ENCODE measurements at regions not wholly inside any gene's neighbourhood (a gene's known extent, or its start where the extent isn't known, plus 50 kb on each side); places are given as distances from the start of the nearest gene placed in this dataset.

DNA sequence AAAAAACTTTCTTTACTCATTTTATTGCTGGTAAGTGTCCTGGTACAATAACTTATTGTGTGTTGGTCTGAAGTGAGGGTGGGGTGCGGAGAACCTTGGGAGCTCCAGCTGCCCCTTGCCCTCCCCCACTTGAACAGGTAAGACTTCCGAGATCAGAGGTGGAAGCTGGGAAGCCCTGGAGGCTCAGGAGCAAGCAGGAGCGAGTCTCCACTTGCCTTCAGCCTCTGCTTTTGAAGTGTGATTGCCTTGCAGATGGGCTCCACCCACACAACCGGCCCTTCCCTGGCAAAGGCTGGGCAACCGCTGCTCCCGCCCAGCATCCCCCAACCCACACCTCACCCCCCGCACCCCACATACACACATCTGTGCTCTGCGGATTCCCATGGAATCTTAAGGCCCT, 179.6 kb downstream of the TFAP2C start:
- Histone ChIP-seq H3K4me3 (replicated peaks in 1 of 2; ENCODE audit: low read depth in 1 of 2, low read length in 2 of 2) (no peak overlapping the region), H3K4me1 (ENCODE audit: control insufficient read depth in 1 of 2, insufficient read depth in 2 of 2, low read length in 2 of 2) (peaks cover 8 to 14% of the 10 kb centered on the region in 2 experiments; a peak in 3 of 4 replicates), H3K9ac (ENCODE audit: low read length) (no peak overlapping the region), H3K27me3 (ENCODE audit: insufficient read depth, low read length) (no peaks in the 10 kb centered on the region), H3K79me2 (ENCODE audit: insufficient read depth, low read length) (no peaks in the 10 kb centered on the region), H3K36me3 (ENCODE audit: control insufficient read depth in 1 of 2, insufficient read depth in 2 of 2, low read length in 2 of 2) (no peaks in the 10 kb centered on the region), H3K9me2 (ENCODE audit: insufficient read depth) (no peaks in the 10 kb centered on the region), H3K27ac (ENCODE audit: low read depth, low read length) (no peak overlapping the region), H3K4me2 (ENCODE audit: low read length) (no peak overlapping the region), H4K20me1 (ENCODE audit: insufficient read depth) (no peaks in the 10 kb centered on the region), H3K9me3 (ENCODE audit: control insufficient read depth in 1 of 2, insufficient read depth in 1 of 2, low read depth in 1 of 2, low read length in 2 of 2) (no peaks in the 10 kb centered on the region), H2AFZ (ENCODE audit: low read depth, low read length, poor library complexity, severe bottlenecking) (no peak overlapping the region)
- CTCF ChIA-PET, result no interaction called here
- TF ChIP-seq CEBPB (IDR thresholded peaks at IDR 0.05; ENCODE audit: low read depth), result no peak
- TF ChIP-seq, protein P1, sequence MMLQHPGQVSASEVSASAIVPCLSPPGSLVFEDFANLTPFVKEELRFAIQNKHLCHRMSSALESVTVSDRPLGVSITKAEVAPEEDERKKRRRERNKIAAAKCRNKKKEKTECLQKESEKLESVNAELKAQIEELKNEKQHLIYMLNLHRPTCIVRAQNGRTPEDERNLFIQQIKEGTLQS (IDR thresholded peaks at IDR 0.05), result no peak
- TF ChIP-seq, protein P2, sequence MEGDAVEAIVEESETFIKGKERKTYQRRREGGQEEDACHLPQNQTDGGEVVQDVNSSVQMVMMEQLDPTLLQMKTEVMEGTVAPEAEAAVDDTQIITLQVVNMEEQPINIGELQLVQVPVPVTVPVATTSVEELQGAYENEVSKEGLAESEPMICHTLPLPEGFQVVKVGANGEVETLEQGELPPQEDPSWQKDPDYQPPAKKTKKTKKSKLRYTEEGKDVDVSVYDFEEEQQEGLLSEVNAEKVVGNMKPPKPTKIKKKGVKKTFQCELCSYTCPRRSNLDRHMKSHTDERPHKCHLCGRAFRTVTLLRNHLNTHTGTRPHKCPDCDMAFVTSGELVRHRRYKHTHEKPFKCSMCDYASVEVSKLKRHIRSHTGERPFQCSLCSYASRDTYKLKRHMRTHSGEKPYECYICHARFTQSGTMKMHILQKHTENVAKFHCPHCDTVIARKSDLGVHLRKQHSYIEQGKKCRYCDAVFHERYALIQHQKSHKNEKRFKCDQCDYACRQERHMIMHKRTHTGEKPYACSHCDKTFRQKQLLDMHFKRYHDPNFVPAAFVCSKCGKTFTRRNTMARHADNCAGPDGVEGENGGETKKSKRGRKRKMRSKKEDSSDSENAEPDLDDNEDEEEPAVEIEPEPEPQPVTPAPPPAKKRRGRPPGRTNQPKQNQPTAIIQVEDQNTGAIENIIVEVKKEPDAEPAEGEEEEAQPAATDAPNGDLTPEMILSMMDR (IDR thresholded peaks at IDR 0.05 in 2 of 3, conservative IDR thresholded peaks at IDR 0.05 in 1 of 3; ENCODE audit: borderline replicate concordance in 1 of 3, insufficient read depth in 1 of 3, low read depth in 2 of 3, low read length in 2 of 3), result no peak
- TF ChIP-seq YY1 (IDR thresholded peaks at IDR 0.05; ENCODE audit: extremely low read depth, insufficient replicate concordance, low read depth, low read length), result no peak
- no peak for TF ChIP-seq SP1 (IDR thresholded peaks at IDR 0.05; ENCODE audit: low read depth)
- no peak for TF ChIP-seq RAD21 (IDR thresholded peaks at IDR 0.05; ENCODE audit: low read depth)
- POLR2A ChIA-PET, result no interaction called here
- RAD21 ChIA-PET (ENCODE audit: low non-redundant PET in 1 of 2, low total read pairs in 2 of 2, uncharacterized antibody in 2 of 2, unreplicated experiment in 2 of 2), result no interaction called here
- no peak for ATAC-seq
- intact Hi-C loops (cut with micrococcal nuclease), result no loop called here
- BruUV-seq (replicated peaks), result no TSS peak
- DNase-seq (ENCODE audit: low read depth, low spot score), result no peak

- ChIA-PET CTCF (no interaction called here), POLR2A (no interaction called here), RAD21 (ENCODE audit: low non-redundant PET in 1 of 2, low total read pairs in 2 of 2, uncharacterized antibody in 2 of 2, unreplicated experiment in 2 of 2) (no interaction called here)
- Histone ChIP-seq H4K20me1 (ENCODE audit: insufficient read depth) (no peaks in the 10 kb centered on the region), H3K79me2 (ENCODE audit: insufficient read depth, low read length) (no peaks in the 10 kb centered on the region), H3K4me2 (ENCODE audit: low read length) (no peak overlapping the region), H2AFZ (ENCODE audit: low read depth, low read length, poor library complexity, severe bottlenecking) (no peak overlapping the region), H3K9ac (ENCODE audit: low read length) (no peak overlapping the region), H3K9me2 (ENCODE audit: insufficient read depth) (no peaks in the 10 kb centered on the region), H3K4me1 (ENCODE audit: control insufficient read depth in 1 of 2, insufficient read depth in 2 of 2, low read length in 2 of 2) (peaks cover 8 to 14% of the 10 kb centered on the region in 2 experiments; a peak in 3 of 4 replicates), H3K4me3 (replicated peaks in 1 of 2; ENCODE audit: low read depth in 1 of 2, low read length in 2 of 2) (no peak overlapping the region), H3K9me3 (ENCODE audit: control insufficient read depth in 1 of 2, insufficient read depth in 1 of 2, low read depth in 1 of 2, low read length in 2 of 2) (no peaks in the 10 kb centered on the region), H3K27ac (ENCODE audit: low read depth, low read length) (no peak overlapping the region), H3K27me3 (ENCODE audit: insufficient read depth, low read length) (no peaks in the 10 kb centered on the region), H3K36me3 (ENCODE audit: control insufficient read depth in 1 of 2, insufficient read depth in 2 of 2, low read length in 2 of 2) (no peaks in the 10 kb centered on the region)
- no peak for ATAC-seq
- no peak for DNase-seq (ENCODE audit: low read depth, low spot score)
- BruUV-seq (replicated peaks), result no TSS peak
- intact Hi-C loops (cut with micrococcal nuclease), result no loop called here
- TF ChIP-seq TCF7L2 (IDR thresholded peaks at IDR 0.05; ENCODE audit: borderline replicate concordance, extremely low read depth, insufficient read depth, insufficient read length) (no peak), ZFX (IDR thresholded peaks at IDR 0.05) (no peak), ELF1 (IDR thresholded peaks at IDR 0.05; ENCODE audit: borderline replicate concordance, low read depth) (no peak), SP1 (IDR thresholded peaks at IDR 0.05; ENCODE audit: low read depth) (no peak), YY1 (IDR thresholded peaks at IDR 0.05; ENCODE audit: extremely low read depth, insufficient replicate concordance, low read depth, low read length) (no peak), EZH2 (IDR thresholded peaks at IDR 0.05) (no peak), JUND (IDR thresholded peaks at IDR 0.05) (no peak)
- TF ChIP-seq, protein P3, sequence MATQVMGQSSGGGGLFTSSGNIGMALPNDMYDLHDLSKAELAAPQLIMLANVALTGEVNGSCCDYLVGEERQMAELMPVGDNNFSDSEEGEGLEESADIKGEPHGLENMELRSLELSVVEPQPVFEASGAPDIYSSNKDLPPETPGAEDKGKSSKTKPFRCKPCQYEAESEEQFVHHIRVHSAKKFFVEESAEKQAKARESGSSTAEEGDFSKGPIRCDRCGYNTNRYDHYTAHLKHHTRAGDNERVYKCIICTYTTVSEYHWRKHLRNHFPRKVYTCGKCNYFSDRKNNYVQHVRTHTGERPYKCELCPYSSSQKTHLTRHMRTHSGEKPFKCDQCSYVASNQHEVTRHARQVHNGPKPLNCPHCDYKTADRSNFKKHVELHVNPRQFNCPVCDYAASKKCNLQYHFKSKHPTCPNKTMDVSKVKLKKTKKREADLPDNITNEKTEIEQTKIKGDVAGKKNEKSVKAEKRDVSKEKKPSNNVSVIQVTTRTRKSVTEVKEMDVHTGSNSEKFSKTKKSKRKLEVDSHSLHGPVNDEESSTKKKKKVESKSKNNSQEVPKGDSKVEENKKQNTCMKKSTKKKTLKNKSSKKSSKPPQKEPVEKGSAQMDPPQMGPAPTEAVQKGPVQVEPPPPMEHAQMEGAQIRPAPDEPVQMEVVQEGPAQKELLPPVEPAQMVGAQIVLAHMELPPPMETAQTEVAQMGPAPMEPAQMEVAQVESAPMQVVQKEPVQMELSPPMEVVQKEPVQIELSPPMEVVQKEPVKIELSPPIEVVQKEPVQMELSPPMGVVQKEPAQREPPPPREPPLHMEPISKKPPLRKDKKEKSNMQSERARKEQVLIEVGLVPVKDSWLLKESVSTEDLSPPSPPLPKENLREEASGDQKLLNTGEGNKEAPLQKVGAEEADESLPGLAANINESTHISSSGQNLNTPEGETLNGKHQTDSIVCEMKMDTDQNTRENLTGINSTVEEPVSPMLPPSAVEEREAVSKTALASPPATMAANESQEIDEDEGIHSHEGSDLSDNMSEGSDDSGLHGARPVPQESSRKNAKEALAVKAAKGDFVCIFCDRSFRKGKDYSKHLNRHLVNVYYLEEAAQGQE (IDR thresholded peaks at IDR 0.05; ENCODE audit: low read depth), result no peak
- TF ChIP-seq, protein P4, sequence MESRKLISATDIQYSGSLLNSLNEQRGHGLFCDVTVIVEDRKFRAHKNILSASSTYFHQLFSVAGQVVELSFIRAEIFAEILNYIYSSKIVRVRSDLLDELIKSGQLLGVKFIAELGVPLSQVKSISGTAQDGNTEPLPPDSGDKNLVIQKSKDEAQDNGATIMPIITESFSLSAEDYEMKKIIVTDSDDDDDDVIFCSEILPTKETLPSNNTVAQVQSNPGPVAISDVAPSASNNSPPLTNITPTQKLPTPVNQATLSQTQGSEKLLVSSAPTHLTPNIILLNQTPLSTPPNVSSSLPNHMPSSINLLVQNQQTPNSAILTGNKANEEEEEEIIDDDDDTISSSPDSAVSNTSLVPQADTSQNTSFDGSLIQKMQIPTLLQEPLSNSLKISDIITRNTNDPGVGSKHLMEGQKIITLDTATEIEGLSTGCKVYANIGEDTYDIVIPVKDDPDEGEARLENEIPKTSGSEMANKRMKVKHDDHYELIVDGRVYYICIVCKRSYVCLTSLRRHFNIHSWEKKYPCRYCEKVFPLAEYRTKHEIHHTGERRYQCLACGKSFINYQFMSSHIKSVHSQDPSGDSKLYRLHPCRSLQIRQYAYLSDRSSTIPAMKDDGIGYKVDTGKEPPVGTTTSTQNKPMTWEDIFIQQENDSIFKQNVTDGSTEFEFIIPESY (IDR thresholded peaks at IDR 0.05; ENCODE audit: extremely low read depth, insufficient replicate concordance, low read length), result no peak
Measured at GRCh38 chr20:56809668-56810067, 180.6 kb downstream of the TFAP2C start.
